C4-2B (cell line): ENCODE measurements at regions not wholly inside any gene's neighbourhood (a gene's known extent, or its start where the extent isn't known, plus 50 kb on each side); places are given as distances from the start of the nearest gene placed in this dataset.

Experiments
- CTCF ChIP-seq: fragments of 450-650 bp; conservative IDR thresholded peaks from 2 replicates; pipeline ENCODE4 v1.5.1; 2017; ENCODE audit warnings: mild to moderate bottlenecking
- ZFX ChIP-seq: fragments of 450-650 bp; IDR thresholded peaks from 2 replicates; pipeline ENCODE4 v1.6.1; 2017

GRCh38 chr1:29708796-29709703 is 472.7 kb downstream of the PTPRU start:
- no peak for TF ChIP-seq CTCF
- no peak for TF ChIP-seq ZFX
